HUES48 (cell line): ENCODE measurements at regions not wholly inside any gene's neighbourhood (a gene's known extent, or its start where the extent isn't known, plus 50 kb on each side); places are given as distances from the start of the nearest gene placed in this dataset.

Source experiments
- H3K27ac ChIP-seq: one replicate; pipeline ENCODE4 v1.7.0; 2013; ENCODE audit warnings: low read depth, low read length, inconsistent platforms
- H3K27me3 ChIP-seq: 2 replicates; pipeline ENCODE4 v1.6.1; 2013; ENCODE audit warnings: mild to moderate bottlenecking, low read length; ENCODE audit not compliant: control insufficient read depth, insufficient read depth
- H3K36me3 ChIP-seq: 2 replicates; pipeline ENCODE4 v1.6.1; 2013; ENCODE audit warnings: low read length; ENCODE audit not compliant: control insufficient read depth, insufficient read depth
- H3K4me1 ChIP-seq: 2 replicates; pipeline ENCODE4 v1.6.1; 2013; ENCODE audit warnings: mild to moderate bottlenecking, low read length; ENCODE audit not compliant: control insufficient read depth, insufficient read depth
- H3K4me3 ChIP-seq: 2 replicates; pipeline ENCODE4 v1.5.1; 2013; ENCODE audit warnings: mild to moderate bottlenecking, low read depth, low read length
- H3K9ac ChIP-seq: 2 replicates; pipeline ENCODE4 v1.6.1; 2013; ENCODE audit warnings: mild to moderate bottlenecking, low read depth, low read length, moderate library complexity
- H3K9me3 ChIP-seq: 2 replicates; pipeline ENCODE4 v1.6.1; 2013; ENCODE audit warnings: low read length; ENCODE audit not compliant: control insufficient read depth, insufficient read depth

DNA sequence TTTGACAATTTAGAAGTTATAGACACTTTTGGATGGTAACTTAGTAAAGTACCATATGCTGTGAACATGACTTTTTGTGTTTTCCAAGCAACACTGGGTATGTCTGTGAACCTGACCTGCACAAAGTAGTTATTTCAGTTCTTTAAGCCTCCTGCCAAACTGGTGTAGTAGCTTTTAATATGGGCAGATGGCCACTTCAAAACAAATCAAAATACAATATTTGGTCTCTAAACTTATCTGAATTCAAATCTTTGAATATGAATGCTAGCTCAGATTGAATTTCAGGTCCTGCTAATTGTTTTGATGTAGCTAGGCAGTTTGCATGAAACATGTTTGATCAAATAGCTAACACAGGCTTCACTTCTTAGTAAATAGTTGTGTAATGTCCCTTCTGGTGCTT, 1176.7 kb upstream of the CDH9 start:
- Histone ChIP-seq H3K27me3 (no peaks in the 10 kb centered on the region), H3K36me3 (no peaks in the 10 kb centered on the region), H3K27ac (no peak overlapping the region), H3K9me3 (no peaks in the 10 kb centered on the region), H3K9ac (no peak overlapping the region), H3K4me3 (no peak overlapping the region), H3K4me1 (no peaks in the 10 kb centered on the region)

DNA sequence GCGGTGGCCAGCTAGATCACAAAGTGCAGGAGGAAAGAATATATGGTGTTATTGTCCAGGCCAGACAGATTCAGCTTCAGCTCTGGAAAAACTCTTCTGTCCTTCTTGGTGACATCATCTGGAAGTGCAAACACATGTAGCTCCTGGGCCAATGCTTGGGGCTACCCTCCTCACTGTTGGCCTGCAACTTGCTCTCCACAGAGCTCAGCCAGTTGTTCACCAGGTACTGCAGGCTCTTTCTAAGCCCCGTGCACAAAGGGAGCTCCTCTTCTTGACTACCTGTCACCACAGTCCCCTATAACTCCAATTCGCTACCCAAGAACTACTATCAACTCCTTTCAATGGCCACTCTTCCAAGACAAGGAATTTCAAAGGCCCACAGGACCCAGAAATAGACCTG, 1175.9 kb upstream of the CDH9 start:
- no peak overlapping the region for H3K27ac ChIP-seq

DNA sequence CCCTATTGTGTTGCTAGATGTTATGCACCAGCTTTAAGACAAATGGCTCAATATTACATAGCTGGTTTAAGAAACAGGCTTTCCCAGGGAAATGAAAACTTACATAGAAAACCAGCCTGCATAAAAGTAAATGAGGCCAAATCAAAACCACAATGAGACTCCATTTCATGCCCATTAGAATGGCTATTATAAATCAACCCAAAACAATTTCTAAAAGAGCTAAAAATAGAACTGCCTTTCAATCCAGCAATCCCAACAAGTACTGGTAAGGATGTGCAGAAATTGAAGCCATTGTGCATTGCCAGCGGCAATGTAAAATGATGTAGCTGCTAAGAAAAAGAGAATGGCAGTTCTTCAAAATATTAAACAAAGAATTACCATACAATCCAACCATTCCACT, 1170.0 kb upstream of the CDH9 start:
- Histone ChIP-seq H3K4me1 (no peaks in the 10 kb centered on the region), H3K27ac (no peak overlapping the region), H3K36me3 (no peaks in the 10 kb centered on the region), H3K4me3 (no peak overlapping the region), H3K9me3 (no peaks in the 10 kb centered on the region), H3K27me3 (no peaks in the 10 kb centered on the region), H3K9ac (no peak overlapping the region)

More for the DNA sequence above, 1175.9 kb upstream of the CDH9 start:
- Histone ChIP-seq H3K9ac (no peak overlapping the region), H3K9me3 (no peaks in the 10 kb centered on the region), H3K4me1 (no peaks in the 10 kb centered on the region), H3K4me3 (no peak overlapping the region), H3K36me3 (no peaks in the 10 kb centered on the region), H3K27me3 (no peaks in the 10 kb centered on the region)

DNA sequence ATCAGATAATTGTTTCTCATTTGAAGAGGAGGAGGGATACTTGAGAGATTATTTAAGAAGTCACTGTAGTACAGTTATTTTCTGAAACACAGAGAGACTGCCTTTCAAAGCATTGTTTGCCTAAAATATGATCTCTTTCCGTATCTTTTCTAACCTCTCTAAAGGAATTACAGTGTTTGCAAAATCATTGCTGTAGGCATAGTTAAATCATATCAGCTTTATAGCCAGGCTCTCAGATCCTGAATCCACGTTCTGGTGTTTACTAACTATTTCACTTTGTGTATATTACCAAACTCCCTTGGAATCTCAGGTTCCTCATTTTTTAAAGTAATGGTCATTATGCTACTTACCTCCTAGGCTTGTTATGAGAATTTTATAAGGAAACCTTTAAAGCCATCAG, 1151.6 kb upstream of the CDH9 start:
- H3K4me1 ChIP-seq = peaks cover 4% of the 10 kb centered on the region; the same call in 1 of the 2 replicates
- no peaks in the 10 kb centered on the region for H3K9me3 ChIP-seq
- no peak overlapping the region for H3K27ac ChIP-seq
- H3K27me3 ChIP-seq = no peaks in the 10 kb centered on the region
- no peak overlapping the region for H3K4me3 ChIP-seq
- no peak overlapping the region for H3K9ac ChIP-seq
- H3K36me3 ChIP-seq = no peaks in the 10 kb centered on the region

DNA sequence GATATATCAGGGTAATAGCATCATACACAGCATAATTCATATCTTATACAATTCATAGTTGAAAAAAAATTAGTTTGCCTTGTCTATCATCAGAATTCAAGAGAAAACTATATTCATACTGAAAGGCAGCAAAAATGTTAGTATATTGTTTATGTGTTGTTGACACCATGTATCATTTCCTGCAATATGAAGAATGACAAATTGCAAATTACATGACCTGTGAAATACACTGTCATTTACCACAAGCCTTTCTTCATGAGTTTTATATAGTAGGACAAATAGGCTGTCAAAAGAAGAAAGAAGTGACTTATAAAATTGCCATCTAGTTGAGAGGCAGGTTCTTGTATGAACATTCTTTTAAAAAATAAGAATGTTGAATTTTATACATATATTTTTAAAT, 1136.3 kb upstream of the CDH9 start:
- Histone ChIP-seq H3K27me3 (no peaks in the 10 kb centered on the region), H3K4me3 (no peak overlapping the region), H3K9me3 (no peaks in the 10 kb centered on the region), H3K36me3 (no peaks in the 10 kb centered on the region), H3K27ac (no peak overlapping the region), H3K9ac (no peak overlapping the region), H3K4me1 (no peaks in the 10 kb centered on the region)

DNA sequence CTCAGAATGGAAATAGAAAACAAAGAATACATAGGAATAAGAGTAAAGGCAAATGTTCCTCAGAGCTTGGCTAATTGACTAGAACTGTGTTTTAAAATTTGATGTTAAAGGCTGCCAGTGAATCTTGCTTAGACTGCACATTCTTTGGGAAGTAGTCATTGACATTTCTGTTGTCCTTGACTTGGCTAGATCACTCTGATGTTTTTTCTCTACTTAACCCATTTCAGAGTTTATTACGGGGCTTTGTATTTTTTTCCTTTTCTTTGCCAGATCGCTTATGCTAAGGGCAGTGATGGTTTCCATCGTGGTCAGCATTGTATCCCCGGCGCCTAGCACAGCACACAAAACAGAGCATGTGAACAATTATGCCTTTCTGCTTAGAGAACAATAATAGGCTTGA, 1126.7 kb upstream of the CDH9 start:
- Histone ChIP-seq H3K4me1 (no peaks in the 10 kb centered on the region), H3K9me3 (no peaks in the 10 kb centered on the region), H3K9ac (no peak overlapping the region), H3K36me3 (no peaks in the 10 kb centered on the region), H3K4me3 (no peak overlapping the region), H3K27me3 (no peaks in the 10 kb centered on the region), H3K27ac (no peak overlapping the region)

DNA sequence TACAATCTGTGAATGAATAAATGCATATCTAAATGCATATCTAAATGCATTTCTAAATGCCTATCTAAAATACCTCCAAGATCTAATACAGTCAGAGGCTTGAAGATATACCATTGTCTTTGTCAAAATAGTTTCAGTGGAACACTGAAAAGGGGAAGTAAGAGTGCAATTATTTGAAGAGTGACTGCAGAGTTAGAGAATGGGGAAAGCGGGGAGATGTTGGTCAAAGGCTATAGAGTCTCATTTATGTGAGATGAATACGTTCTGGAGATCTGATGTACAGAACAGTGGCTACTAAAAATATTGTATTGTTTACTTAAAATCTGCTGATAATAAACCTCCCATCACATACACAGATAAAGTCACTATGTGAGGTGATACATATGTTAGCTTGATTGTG, 1126.2 kb upstream of the CDH9 start:
- no peaks in the 10 kb centered on the region for H3K9me3 ChIP-seq
- H3K4me1 ChIP-seq = no peaks in the 10 kb centered on the region
- no peaks in the 10 kb centered on the region for H3K27me3 ChIP-seq
- H3K9ac ChIP-seq = no peak overlapping the region
- no peak overlapping the region for H3K4me3 ChIP-seq
- no peaks in the 10 kb centered on the region for H3K36me3 ChIP-seq
- no peak overlapping the region for H3K27ac ChIP-seq

DNA sequence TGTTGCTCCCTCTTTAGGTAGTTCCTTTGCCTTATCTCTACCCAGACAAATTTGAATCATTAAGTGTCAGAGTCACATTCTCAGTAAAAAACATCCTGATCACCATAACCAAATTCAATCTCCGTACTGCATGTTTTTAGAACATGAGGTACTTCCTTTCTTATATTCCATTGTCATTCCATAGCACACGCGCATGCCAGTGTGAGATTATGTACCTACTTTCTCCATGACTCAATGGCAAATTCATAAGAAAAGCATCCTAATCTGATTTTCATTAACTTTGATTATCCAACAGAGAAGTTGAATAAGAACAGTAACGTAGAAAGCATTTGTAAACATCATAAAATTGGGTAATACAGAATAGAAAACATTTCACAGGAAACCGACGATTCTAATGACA, 1118.6 kb upstream of the CDH9 start:
- no peak overlapping the region for H3K9ac ChIP-seq
- H3K4me1 ChIP-seq = no peaks in the 10 kb centered on the region
- H3K27me3 ChIP-seq = no peaks in the 10 kb centered on the region
- no peak overlapping the region for H3K27ac ChIP-seq
- H3K9me3 ChIP-seq = no peaks in the 10 kb centered on the region
- H3K36me3 ChIP-seq = no peaks in the 10 kb centered on the region
- no peak overlapping the region for H3K4me3 ChIP-seq

DNA sequence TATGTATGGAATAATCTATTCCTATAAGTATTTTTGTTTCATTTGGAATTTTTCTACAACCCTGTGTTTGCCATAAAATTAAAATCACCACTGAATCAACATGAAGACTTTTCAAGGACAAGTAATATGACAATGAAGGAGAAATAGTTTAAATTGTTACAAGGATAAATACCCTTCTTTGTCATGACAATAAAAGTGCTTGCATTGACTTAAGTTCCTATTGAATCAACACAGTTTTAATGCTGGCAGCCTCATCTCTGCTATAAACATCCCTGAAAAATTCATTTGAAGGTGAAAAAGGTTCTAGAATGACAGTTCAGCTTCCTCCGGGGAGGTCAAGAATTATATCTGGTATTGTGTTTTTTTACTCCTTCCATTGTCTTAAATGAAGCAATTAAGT, 1105.1 kb upstream of the CDH9 start:
- no peak overlapping the region for H3K27ac ChIP-seq
- H3K9me3 ChIP-seq = no peaks in the 10 kb centered on the region
- H3K36me3 ChIP-seq = no peaks in the 10 kb centered on the region
- no peak overlapping the region for H3K4me3 ChIP-seq
- H3K4me1 ChIP-seq = 0 out of 2 replicates have a peak, but pooled peaks cover 3% of the 10 kb centered on the region
- no peaks in the 10 kb centered on the region for H3K27me3 ChIP-seq
- H3K9ac ChIP-seq = no peak overlapping the region

DNA sequence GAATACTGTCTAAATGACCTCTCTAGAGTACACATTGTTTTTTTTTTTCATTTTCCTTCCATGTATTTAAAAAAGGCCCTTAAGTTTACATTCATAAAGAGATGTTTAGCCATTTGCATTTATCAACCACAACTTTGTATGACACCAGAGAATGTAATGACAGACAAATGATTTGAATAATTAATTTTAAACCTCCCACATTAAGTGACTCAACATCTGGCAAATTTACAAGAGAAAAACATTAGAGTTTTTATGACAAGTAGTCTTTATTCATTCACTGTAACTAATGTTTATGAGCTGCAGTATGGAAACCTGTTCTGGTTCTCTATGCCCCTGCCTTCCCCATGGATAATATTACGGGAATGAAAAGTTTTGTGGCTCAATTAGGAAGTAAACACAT, 1093.8 kb upstream of the CDH9 start:
- Histone ChIP-seq H3K9me3 (no peaks in the 10 kb centered on the region), H3K4me3 (no peak overlapping the region), H3K9ac (no peak overlapping the region), H3K27ac (no peak overlapping the region), H3K27me3 (no peaks in the 10 kb centered on the region), H3K36me3 (no peaks in the 10 kb centered on the region), H3K4me1 (no peaks in the 10 kb centered on the region)

DNA sequence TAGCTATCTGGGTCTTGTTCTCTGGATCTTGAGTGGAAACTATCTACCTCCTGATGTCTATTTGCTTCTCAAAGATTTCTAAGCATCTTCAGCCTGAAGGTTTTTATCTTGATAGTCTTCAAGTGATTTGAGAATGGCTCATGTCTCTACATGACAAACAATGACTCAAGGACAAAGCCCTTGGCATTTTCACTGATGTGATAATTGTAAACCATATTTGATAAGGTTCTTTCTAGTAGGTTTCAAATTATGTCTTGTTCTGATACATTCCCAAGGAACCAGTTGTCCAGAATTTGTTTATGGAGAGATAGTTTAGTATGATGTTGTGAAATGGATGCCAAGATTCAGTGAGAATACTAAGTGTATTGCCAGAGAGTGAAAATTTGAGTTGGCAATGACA, 1079.3 kb upstream of the CDH9 start:
- Histone ChIP-seq H3K36me3 (no peaks in the 10 kb centered on the region), H3K27ac (no peak overlapping the region), H3K9me3 (no peaks in the 10 kb centered on the region), H3K4me1 (no peaks in the 10 kb centered on the region), H3K4me3 (no peak overlapping the region), H3K9ac (no peak overlapping the region), H3K27me3 (no peaks in the 10 kb centered on the region)

DNA sequence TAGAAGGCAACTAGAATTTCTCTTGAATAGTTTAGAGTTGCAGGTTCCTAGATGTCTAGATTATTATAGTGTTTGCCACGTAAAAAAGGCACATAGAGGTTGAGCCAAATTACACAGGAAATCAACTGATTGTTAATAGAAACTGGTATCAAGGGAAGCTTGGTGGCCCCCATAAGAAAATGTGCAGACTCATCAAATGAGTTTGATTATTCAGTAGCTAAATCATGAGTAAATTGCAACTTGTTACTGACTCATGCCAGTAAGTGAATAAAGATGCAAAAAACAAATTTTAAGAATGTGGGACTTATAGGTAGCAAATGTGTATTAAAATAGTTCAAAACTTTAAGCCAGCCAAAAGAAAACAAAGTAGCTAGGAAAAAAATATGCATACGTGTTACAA, 1078.9 kb upstream of the CDH9 start:
- H3K9ac ChIP-seq = no peak overlapping the region
- no peaks in the 10 kb centered on the region for H3K36me3 ChIP-seq
- H3K27me3 ChIP-seq = no peaks in the 10 kb centered on the region
- no peak overlapping the region for H3K27ac ChIP-seq
- H3K4me1 ChIP-seq = no peaks in the 10 kb centered on the region
- H3K4me3 ChIP-seq = no peak overlapping the region
- H3K9me3 ChIP-seq = no peaks in the 10 kb centered on the region
